Astrocyte of the spinal cord (primary cell): ENCODE measurements at regions not wholly inside any gene's neighbourhood (a gene's known extent, or its start where the extent isn't known, plus 50 kb on each side); places are given as distances from the start of the nearest gene placed in this dataset.

Experiments used
- DNase-seq: peaks from one replicate; pipeline ENCODE4 v3.0.0; 2011; ENCODE audit warnings: low read depth, low spot score
- H3K4me3 ChIP-seq: 2 replicates; pipeline ENCODE4 v1.5.1; 2011; ENCODE audit warnings: low read depth, mild to moderate bottlenecking, low read length, moderate library complexity
- CTCF ChIP-seq: IDR thresholded peaks from 2 replicates; pipeline ENCODE4 v1.5.1; 2012; ENCODE audit warnings: low read depth, mild to moderate bottlenecking, low read length, inconsistent platforms
- in situ Hi-C: cut with HindIII; loops from 2 replicates; pipeline ENCODE4 v1.10.0; 2017; ENCODE audit warnings: low sequenced_read_pairs

- no peak for TF ChIP-seq CTCF
- in situ Hi-C loops = no loop called here
- peak; percentile 1 for DNase-seq
- no peak overlapping the region for H3K4me3 ChIP-seq
These were observed 65.8 kb upstream of the SKAP2 start for GRCh38 chr7:26930201-26930600.

GRCh38 chr7:26928703-26929347 is 64.4 kb upstream of the SKAP2 start:
- DNase-seq = no peak
- in situ Hi-C loops = no loop called here
- no peak for TF ChIP-seq CTCF
- no peak overlapping the region for H3K4me3 ChIP-seq

GRCh38 chr7:26925768-26926167 is 61.4 kb upstream of the SKAP2 start:
- H3K4me3 ChIP-seq = no peak overlapping the region
- no peak for TF ChIP-seq CTCF
- DNase-seq = no peak
- in situ Hi-C loops = no loop called here

- no peak for TF ChIP-seq CTCF
- H3K4me3 ChIP-seq = no peak overlapping the region
- DNase-seq = no peak
- in situ Hi-C loops = no loop called here
These were observed 59.9 kb upstream of the SKAP2 start for GRCh38 chr7:26924149-26924767.

- H3K4me3 ChIP-seq = no peak overlapping the region
- DNase-seq = no peak
- no peak for TF ChIP-seq CTCF
- in situ Hi-C loops = no loop called here
These were observed 55.6 kb upstream of the SKAP2 start for GRCh38 chr7:26919906-26920493.

GRCh38 chr7:26918241-26918640 is 53.9 kb upstream of the SKAP2 start:
- in situ Hi-C loops = no loop called here
- DNase-seq = no peak
- no peak for TF ChIP-seq CTCF
- H3K4me3 ChIP-seq = no peak overlapping the region
